Vagina (tissue), 2 donors: ENCODE measurements at regions not wholly inside any gene's neighbourhood (a gene's known extent, or its start where the extent isn't known, plus 50 kb on each side); places are given as distances from the start of the nearest gene placed in this dataset.
"Not testable (repeated sequence)": the region's sequence is repeated elsewhere in the genome, so short reads cannot be mapped to it uniquely, and the experiment has no call there.

ENCODE experiments used
- CTCF ChIP-seq, 3 experiments: fragments of 450-650 bp in 2 of 3; fragments of 200-600 bp in 1 of 3; sonication (generic) in 1 of 3; IDR thresholded peaks; one replicate each; pipeline ENCODE4 v1.5.1; 2017 to 2019; ENCODE audit warnings: antibody characterized with exemption in 3 of 3, mild to moderate bottlenecking in 2 of 3, moderate library complexity in 2 of 3
- POLR2A ChIP-seq, 2 donors: fragments of 450-650 bp; IDR thresholded peaks; one replicate each; pipeline ENCODE4 v1.6.1; 2017; ENCODE audit warnings: antibody characterized with exemption in 2 of 2, mild to moderate bottlenecking in 2 of 2, moderate library complexity in 2 of 2

DNA sequence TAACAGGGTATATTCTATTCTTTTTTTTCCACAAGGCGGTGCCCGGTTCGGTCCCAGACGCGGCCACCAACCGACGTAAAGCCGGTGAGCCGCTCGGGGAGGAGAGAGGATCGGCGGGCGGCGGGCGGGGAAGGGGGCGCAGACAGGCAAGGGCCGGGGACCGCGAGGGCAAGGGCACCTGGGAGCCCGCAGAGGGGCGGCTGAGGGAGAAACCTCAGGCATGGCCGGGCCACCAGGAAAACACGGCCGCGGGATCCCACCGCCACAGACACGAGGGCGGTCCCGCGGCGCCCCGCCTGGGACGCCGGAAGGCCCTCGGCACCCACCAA, 511.3 kb upstream of the ZNF337 start:
- TF ChIP-seq CTCF, POLR2A (IDR thresholded peaks at IDR 0.05): not testable (repeated sequence)
